ENCODE measurements at regions not wholly inside any gene's neighbourhood (a gene's known extent, or its start where the extent isn't known, plus 50 kb on each side); places are given as distances from the start of the nearest gene placed in this dataset.

DNA sequence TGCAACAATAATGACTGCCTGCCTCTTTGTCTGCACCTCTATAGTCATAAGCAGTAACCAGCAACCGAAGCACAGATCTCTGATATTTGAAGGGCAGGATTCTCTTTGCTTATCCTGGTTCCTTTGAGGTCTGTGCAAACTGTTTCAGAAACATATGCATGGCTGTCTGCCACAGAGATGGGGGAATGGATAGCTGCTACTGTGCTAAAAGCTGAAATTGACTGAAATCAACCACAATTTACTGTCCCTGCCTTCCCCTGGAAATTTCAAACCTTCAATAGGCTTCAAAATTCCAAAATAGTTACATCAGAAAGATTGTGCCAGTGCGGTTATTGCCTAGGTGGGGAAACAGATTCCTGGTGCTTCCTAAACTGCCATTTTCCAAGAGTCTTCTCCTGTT lies 136.8 kb upstream of the GORAB start:
- TF ChIP-seq POLR2A (IDR thresholded peaks at IDR 0.05; ENCODE audit: control extremely low read depth in 1 of 2, low read depth in 2 of 2, low read length in 2 of 2) (no peak), TBP (IDR thresholded peaks at IDR 0.05; ENCODE audit: low read depth, low read length) (no peak), EP300 (IDR thresholded peaks at IDR 0.05; ENCODE audit: borderline replicate concordance in 1 of 2, low read depth in 2 of 2, low read length in 2 of 2) (no peak)
- TF ChIP-seq, protein P1, sequence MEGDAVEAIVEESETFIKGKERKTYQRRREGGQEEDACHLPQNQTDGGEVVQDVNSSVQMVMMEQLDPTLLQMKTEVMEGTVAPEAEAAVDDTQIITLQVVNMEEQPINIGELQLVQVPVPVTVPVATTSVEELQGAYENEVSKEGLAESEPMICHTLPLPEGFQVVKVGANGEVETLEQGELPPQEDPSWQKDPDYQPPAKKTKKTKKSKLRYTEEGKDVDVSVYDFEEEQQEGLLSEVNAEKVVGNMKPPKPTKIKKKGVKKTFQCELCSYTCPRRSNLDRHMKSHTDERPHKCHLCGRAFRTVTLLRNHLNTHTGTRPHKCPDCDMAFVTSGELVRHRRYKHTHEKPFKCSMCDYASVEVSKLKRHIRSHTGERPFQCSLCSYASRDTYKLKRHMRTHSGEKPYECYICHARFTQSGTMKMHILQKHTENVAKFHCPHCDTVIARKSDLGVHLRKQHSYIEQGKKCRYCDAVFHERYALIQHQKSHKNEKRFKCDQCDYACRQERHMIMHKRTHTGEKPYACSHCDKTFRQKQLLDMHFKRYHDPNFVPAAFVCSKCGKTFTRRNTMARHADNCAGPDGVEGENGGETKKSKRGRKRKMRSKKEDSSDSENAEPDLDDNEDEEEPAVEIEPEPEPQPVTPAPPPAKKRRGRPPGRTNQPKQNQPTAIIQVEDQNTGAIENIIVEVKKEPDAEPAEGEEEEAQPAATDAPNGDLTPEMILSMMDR (IDR thresholded peaks at IDR 0.05; ENCODE audit: control extremely low read depth in 1 of 3, insufficient read depth in 1 of 3, low read depth in 1 of 3, low read length in 3 of 3): no peak

Data from H1 (cell line).